H9 (cell line): ENCODE measurements at regions not wholly inside any gene's neighbourhood (a gene's known extent, or its start where the extent isn't known, plus 50 kb on each side); places are given as distances from the start of the nearest gene placed in this dataset.

Source experiments
- DNase-seq: peaks from one replicate; pipeline ENCODE4 v3.0.0-alpha.2; 2017
- H2AFZ ChIP-seq: one replicate; pipeline ENCODE4 v1.6.1; 2013; ENCODE audit warnings: mild to moderate bottlenecking, low read length, control low read depth, moderate library complexity
- H2AK5ac ChIP-seq: 2 replicates; pipeline ENCODE4 v1.6.1; 2013; ENCODE audit warnings: low read length, control low read depth, mixed read lengths; ENCODE audit not compliant: insufficient read length
- H2BK120ac ChIP-seq: one replicate; pipeline ENCODE4 v1.6.1; 2013; ENCODE audit warnings: low read depth, mild to moderate bottlenecking, low read length, control low read depth, inconsistent platforms; ENCODE audit not compliant: poor library complexity, severe bottlenecking
- H2BK12ac ChIP-seq: 2 replicates; pipeline ENCODE4 v1.6.1; 2013; ENCODE audit warnings: low read length, control low read depth, mixed read lengths, low read depth; ENCODE audit not compliant: insufficient read length
- H2BK15ac ChIP-seq: 2 replicates; pipeline ENCODE4 v1.6.1; 2013; ENCODE audit warnings: low read depth, low read length, control low read depth
- H2BK20ac ChIP-seq: one replicate; pipeline ENCODE4 v1.6.1; 2013; ENCODE audit warnings: low read depth, mild to moderate bottlenecking, low read length, control low read depth, inconsistent platforms; ENCODE audit not compliant: poor library complexity, severe bottlenecking
- H2BK5ac ChIP-seq: 2 replicates; pipeline ENCODE4 v1.6.1; 2013; ENCODE audit warnings: low read length, control low read depth, mixed read lengths; ENCODE audit not compliant: insufficient read length
- H3K14ac ChIP-seq: 2 replicates; pipeline ENCODE4 v1.6.1; 2013; ENCODE audit warnings: low read length, control low read depth; ENCODE audit not compliant: insufficient read depth
- H3K18ac ChIP-seq: 2 replicates; pipeline ENCODE4 v1.6.1; 2013; ENCODE audit warnings: low read depth, mild to moderate bottlenecking, mixed read lengths, low read length, control low read depth; ENCODE audit not compliant: insufficient read length
- H3K23ac ChIP-seq: 2 replicates; pipeline ENCODE4 v1.6.1; 2013; ENCODE audit warnings: low read length, control low read depth, mixed read lengths, low read depth; ENCODE audit not compliant: insufficient read length
- H3K23me2 ChIP-seq: 2 replicates; pipeline ENCODE4 v1.6.1; 2013; ENCODE audit warnings: low read depth, mild to moderate bottlenecking, mixed read lengths, low read length, control low read depth; ENCODE audit not compliant: insufficient read length, poor library complexity, severe bottlenecking
- H3K27ac ChIP-seq: 2 replicates; pipeline ENCODE4 v1.5.1; 2013; ENCODE audit warnings: low read length, control low read depth, mixed read lengths, low read depth; ENCODE audit not compliant: insufficient read length
- H3K27me3 ChIP-seq: 2 replicates; pipeline ENCODE4 v1.6.1; 2013; ENCODE audit warnings: low read length, control low read depth, inconsistent platforms; ENCODE audit not compliant: insufficient read depth
- H3K4ac ChIP-seq: 2 replicates; pipeline ENCODE4 v1.6.1; 2013; ENCODE audit warnings: low read depth, mild to moderate bottlenecking, control low read depth, inconsistent platforms, low read length, moderate library complexity
- H3K4me1 ChIP-seq: 2 replicates; pipeline ENCODE4 v1.6.1; 2013; ENCODE audit warnings: low read length, control low read depth, inconsistent platforms; ENCODE audit not compliant: insufficient read depth
- H3K4me2 ChIP-seq: 2 replicates; pipeline ENCODE4 v1.6.1; 2013; ENCODE audit warnings: low read length, control low read depth, mixed read lengths; ENCODE audit not compliant: insufficient read length, insufficient read depth
- H3K56ac ChIP-seq: 2 replicates; pipeline ENCODE4 v1.6.1; 2013; ENCODE audit warnings: low read depth, mild to moderate bottlenecking, mixed read lengths, low read length, control low read depth; ENCODE audit not compliant: insufficient read length
- H3K79me1 ChIP-seq: 2 replicates; pipeline ENCODE4 v1.6.1; 2013; ENCODE audit warnings: low read depth, mild to moderate bottlenecking, moderate library complexity, low read length, control low read depth, inconsistent platforms; ENCODE audit not compliant: insufficient read depth, poor library complexity, severe bottlenecking
- H3K79me2 ChIP-seq: 2 replicates; pipeline ENCODE4 v1.6.1; 2013; ENCODE audit warnings: low read length, control low read depth, inconsistent platforms; ENCODE audit not compliant: insufficient read depth
- H3K9ac ChIP-seq: 2 replicates; pipeline ENCODE4 v1.6.1; 2013; ENCODE audit warnings: low read length, control low read depth, mixed read lengths; ENCODE audit not compliant: insufficient read length; ENCODE audit errors: extremely low read depth
- H3K9me3 ChIP-seq: one replicate; pipeline ENCODE4 v1.6.1; 2013; ENCODE audit warnings: low read depth, low read length, inconsistent platforms; ENCODE audit not compliant: control insufficient read depth
- H3T11ph ChIP-seq: one replicate; pipeline ENCODE4 v1.6.1; 2013; ENCODE audit warnings: mild to moderate bottlenecking, low read length, control low read depth, inconsistent platforms
- H4K20me1 ChIP-seq: one replicate; pipeline ENCODE4 v1.6.1; 2013; ENCODE audit not compliant: control insufficient read depth, insufficient read length, insufficient read depth
- H4K5ac ChIP-seq: 2 replicates; pipeline ENCODE4 v1.6.1; 2013; ENCODE audit warnings: low read depth, mild to moderate bottlenecking, mixed read lengths, low read length, control low read depth; ENCODE audit not compliant: insufficient read length
- H4K8ac ChIP-seq: replicated peaks from 2 replicates; pipeline ENCODE4 v1.6.1; 2013; ENCODE audit warnings: low read length, control low read depth, mixed read lengths, low read depth; ENCODE audit not compliant: insufficient read length
- H4K91ac ChIP-seq: 2 replicates; pipeline ENCODE4 v1.6.1; 2013; ENCODE audit warnings: low read depth, mild to moderate bottlenecking, moderate library complexity, mixed read lengths, low read length, control low read depth; ENCODE audit not compliant: insufficient read length
- H3K27ac Mint-ChIP-seq, 3 experiments: 2 replicates in 2 of 3; 3 replicates in 1 of 3; pipeline ENCODE4 v1.8.0; 2020 to 2021; ENCODE audit warnings: mixed read lengths in 3 of 3, mild to moderate bottlenecking in 1 of 3, moderate library complexity in 1 of 3
- H3K27me3 Mint-ChIP-seq: 2 replicates; pipeline ENCODE4 v1.8.0; 2021; ENCODE audit warnings: low read depth, mild to moderate bottlenecking, moderate library complexity, mixed read lengths
- H3K36me3 Mint-ChIP-seq, 3 experiments: 2 replicates in 2 of 3; 3 replicates in 1 of 3; pipeline ENCODE4 v1.8.0; 2020 to 2021; ENCODE audit warnings: low read depth in 3 of 3, mixed read lengths in 3 of 3; ENCODE audit not compliant: insufficient read depth in 1 of 3
- H3K4me1 Mint-ChIP-seq, 2 experiments: 2 replicates each; pipeline ENCODE4 v1.8.0; 2020; ENCODE audit warnings: mixed read lengths in 2 of 2
- H3K4me3 Mint-ChIP-seq, 2 experiments: 2 replicates in 1 of 2; 3 replicates in 1 of 2; pipeline ENCODE4 v1.8.0; 2020 to 2021; ENCODE audit warnings: mild to moderate bottlenecking in 2 of 2, mixed read lengths in 2 of 2, moderate library complexity in 1 of 2
- H3K9me3 Mint-ChIP-seq, 2 experiments: 2 replicates in 1 of 2; 3 replicates in 1 of 2; pipeline ENCODE4 v1.8.0; 2020; ENCODE audit warnings: mild to moderate bottlenecking in 2 of 2, mixed read lengths in 2 of 2, moderate library complexity in 1 of 2
- WGBS: extraction: QIAGEN DNeasy Blood & Tissue Kit; methylation state at CpG from one replicate; pipeline ENCODE4 v1.1.7; 2013; ENCODE audit warnings: missing lambda C conversion rate, low lambda C conversion rate, mixed read lengths; ENCODE audit not compliant: insufficient read length; ENCODE audit errors: extremely low coverage; 5-methylcytosine and 5-hydroxymethylcytosine counted together
- TF ChIP-seq, protein P1 (sequence below): fragments of 200-600 bp; sonication (generic); conservative IDR thresholded peaks from 3 replicates; pipeline ENCODE4 v1.8.0; 2021; ENCODE audit warnings: antibody characterized with exemption, mild to moderate bottlenecking

DNA sequence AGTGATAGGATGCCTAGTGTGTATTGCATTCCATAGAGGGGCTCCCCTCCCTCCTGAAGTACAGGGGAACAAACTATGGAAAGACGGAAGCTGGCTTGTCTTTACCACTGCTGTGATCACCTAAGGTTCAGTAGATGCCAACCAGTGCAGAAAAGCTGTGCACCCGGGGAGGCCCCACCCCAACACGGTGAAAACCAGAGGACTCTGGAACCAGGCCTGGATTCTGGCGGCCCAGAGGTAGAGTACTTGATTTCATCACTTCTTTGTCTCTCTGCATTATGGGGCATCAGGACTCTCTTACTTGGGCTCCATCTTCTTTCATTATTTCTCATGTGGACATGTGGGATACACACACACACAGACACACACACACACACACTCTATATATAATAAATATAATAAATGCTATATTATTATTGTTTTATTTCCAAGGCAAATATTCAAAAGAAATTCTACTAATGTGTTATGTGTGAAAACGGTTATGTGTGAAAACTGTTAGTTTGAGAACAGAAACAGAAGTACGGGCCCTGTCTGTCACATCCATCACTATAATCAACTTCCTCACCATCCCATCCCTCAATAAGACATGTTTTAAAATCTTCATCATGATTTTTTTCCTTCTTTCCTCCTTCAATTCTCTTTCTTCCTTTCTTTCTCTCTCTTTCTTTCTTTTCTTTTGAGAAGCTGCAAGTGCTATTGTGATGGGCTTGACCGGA, 152.4 kb upstream of the CMC1 start:
- no CpG with 5 or more reads among the region's 7 CpGs for WGBS
- H3K79me2 ChIP-seq: no peaks in the 10 kb centered on the region
- DNase-seq: no peak

More for the DNA sequence above, 152.4 kb upstream of the CMC1 start:
- H2BK12ac ChIP-seq: no peak overlapping the region
- no peak overlapping the region for H3K14ac ChIP-seq
- no peak overlapping the region for H2BK15ac ChIP-seq
- H3K18ac ChIP-seq: no peak overlapping the region
- Mint-ChIP-seq H3K27me3 (no peaks in the 10 kb centered on the region), H3K36me3 (peaks cover 6 to 22% (median 13%) of the 10 kb centered on the region in 3 experiments), H3K9me3 (peaks cover 12 to 19% of the 10 kb centered on the region in 2 experiments), H3K4me3 (no peak overlapping the region), H3K4me1 (peaks cover 0 to 2% of the 10 kb centered on the region in 2 experiments; a peak in 1 of 4 replicates), H3K27ac (no peak overlapping the region; a peak in 1 of 7 replicates)
- no peaks in the 10 kb centered on the region for H3K9me3 ChIP-seq
- no peak overlapping the region for H2AFZ ChIP-seq
- H2BK5ac ChIP-seq: no peak overlapping the region
- no peak overlapping the region for H4K8ac ChIP-seq
- H3K27me3 ChIP-seq: no peaks in the 10 kb centered on the region
- TF ChIP-seq, protein P1, sequence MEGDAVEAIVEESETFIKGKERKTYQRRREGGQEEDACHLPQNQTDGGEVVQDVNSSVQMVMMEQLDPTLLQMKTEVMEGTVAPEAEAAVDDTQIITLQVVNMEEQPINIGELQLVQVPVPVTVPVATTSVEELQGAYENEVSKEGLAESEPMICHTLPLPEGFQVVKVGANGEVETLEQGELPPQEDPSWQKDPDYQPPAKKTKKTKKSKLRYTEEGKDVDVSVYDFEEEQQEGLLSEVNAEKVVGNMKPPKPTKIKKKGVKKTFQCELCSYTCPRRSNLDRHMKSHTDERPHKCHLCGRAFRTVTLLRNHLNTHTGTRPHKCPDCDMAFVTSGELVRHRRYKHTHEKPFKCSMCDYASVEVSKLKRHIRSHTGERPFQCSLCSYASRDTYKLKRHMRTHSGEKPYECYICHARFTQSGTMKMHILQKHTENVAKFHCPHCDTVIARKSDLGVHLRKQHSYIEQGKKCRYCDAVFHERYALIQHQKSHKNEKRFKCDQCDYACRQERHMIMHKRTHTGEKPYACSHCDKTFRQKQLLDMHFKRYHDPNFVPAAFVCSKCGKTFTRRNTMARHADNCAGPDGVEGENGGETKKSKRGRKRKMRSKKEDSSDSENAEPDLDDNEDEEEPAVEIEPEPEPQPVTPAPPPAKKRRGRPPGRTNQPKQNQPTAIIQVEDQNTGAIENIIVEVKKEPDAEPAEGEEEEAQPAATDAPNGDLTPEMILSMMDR: no peak
- no peak overlapping the region for H3T11ph ChIP-seq
- no peak overlapping the region for H3K4ac ChIP-seq
- no peak overlapping the region for H3K9ac ChIP-seq
- H4K91ac ChIP-seq: no peak overlapping the region
- H2BK120ac ChIP-seq: no peak overlapping the region
- H3K23ac ChIP-seq: no peak overlapping the region
- no peak overlapping the region for H3K56ac ChIP-seq
- H3K4me1 ChIP-seq: no peaks in the 10 kb centered on the region
- no peak overlapping the region for H3K27ac ChIP-seq
- no peak overlapping the region for H2AK5ac ChIP-seq
- no peaks in the 10 kb centered on the region for H3K23me2 ChIP-seq
- no peak overlapping the region for H2BK20ac ChIP-seq
- H4K20me1 ChIP-seq: no peaks in the 10 kb centered on the region
- no peak overlapping the region for H4K5ac ChIP-seq
- H3K4me2 ChIP-seq: no peak overlapping the region
- no peaks in the 10 kb centered on the region for H3K79me1 ChIP-seq
